Upper lobe of left lung (tissue), 4 donors: ENCODE measurements at regions not wholly inside any gene's neighbourhood (a gene's known extent, or its start where the extent isn't known, plus 50 kb on each side); places are given as distances from the start of the nearest gene placed in this dataset.

Source experiments
- EP300 ChIP-seq, 4 donors: sonication (generic); formaldehyde crosslinking; IDR thresholded peaks; one replicate each; pipeline ENCODE4 v1.5.1; 2017; ENCODE audit warnings: antibody characterized with exemption in 4 of 4, control low read depth in 2 of 4
- POLR2A ChIP-seq, 4 donors: fragments of 450-650 bp; IDR thresholded peaks; one replicate each; pipeline ENCODE4 v1.5.1; 2016 to 2017; ENCODE audit warnings: antibody characterized with exemption in 4 of 4, mild to moderate bottlenecking in 2 of 4
- POLR2AphosphoS5 ChIP-seq, 2 donors: sonication (generic); formaldehyde crosslinking; IDR thresholded peaks; one replicate each; pipeline ENCODE4 v1.5.1; 2017; ENCODE audit warnings: antibody characterized with exemption in 2 of 2
- TF ChIP-seq, protein P1 (sequence below), 6 experiments: fragments of 450-650 bp in 4 of 6; fragments of 200-600 bp in 2 of 6; sonication (generic) in 2 of 6; IDR thresholded peaks; one replicate each; pipeline ENCODE4 v1.5.1; 2016 to 2019; ENCODE audit warnings: antibody characterized with exemption in 6 of 6

DNA sequence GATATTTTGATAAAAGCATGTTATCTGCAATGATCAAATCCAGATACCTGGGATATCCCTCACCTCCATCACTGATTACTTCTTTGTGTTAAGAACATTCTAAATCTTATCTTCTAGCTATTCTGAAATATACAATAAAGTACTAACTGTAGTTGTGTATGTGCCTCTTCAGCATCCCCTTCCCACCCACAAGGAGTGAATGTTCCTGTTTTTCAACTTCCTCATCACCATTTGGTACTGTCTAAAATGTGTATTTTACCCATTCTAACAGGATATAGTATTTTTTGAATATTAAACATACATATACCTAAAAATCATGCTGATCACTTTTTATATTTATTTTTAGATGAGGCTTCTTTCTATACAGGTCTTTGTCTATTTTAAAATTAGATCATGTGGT lies 1252.6 kb downstream of the TMEM121 start:
- TF ChIP-seq POLR2A (IDR thresholded peaks at IDR 0.05) (no peak), POLR2AphosphoS5 (IDR thresholded peaks at IDR 0.05) (no peak), EP300 (IDR thresholded peaks at IDR 0.05) (no peak)
- TF ChIP-seq, protein P1, sequence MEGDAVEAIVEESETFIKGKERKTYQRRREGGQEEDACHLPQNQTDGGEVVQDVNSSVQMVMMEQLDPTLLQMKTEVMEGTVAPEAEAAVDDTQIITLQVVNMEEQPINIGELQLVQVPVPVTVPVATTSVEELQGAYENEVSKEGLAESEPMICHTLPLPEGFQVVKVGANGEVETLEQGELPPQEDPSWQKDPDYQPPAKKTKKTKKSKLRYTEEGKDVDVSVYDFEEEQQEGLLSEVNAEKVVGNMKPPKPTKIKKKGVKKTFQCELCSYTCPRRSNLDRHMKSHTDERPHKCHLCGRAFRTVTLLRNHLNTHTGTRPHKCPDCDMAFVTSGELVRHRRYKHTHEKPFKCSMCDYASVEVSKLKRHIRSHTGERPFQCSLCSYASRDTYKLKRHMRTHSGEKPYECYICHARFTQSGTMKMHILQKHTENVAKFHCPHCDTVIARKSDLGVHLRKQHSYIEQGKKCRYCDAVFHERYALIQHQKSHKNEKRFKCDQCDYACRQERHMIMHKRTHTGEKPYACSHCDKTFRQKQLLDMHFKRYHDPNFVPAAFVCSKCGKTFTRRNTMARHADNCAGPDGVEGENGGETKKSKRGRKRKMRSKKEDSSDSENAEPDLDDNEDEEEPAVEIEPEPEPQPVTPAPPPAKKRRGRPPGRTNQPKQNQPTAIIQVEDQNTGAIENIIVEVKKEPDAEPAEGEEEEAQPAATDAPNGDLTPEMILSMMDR (IDR thresholded peaks at IDR 0.05): no peak
